ENCODE measurements at regions not wholly inside any gene's neighbourhood (a gene's known extent, or its start where the extent isn't known, plus 50 kb on each side); places are given as distances from the start of the nearest gene placed in this dataset.
"Not testable (repeated sequence)": the region's sequence is repeated elsewhere in the genome, so short reads cannot be mapped to it uniquely, and the experiment has no call there.

DNA sequence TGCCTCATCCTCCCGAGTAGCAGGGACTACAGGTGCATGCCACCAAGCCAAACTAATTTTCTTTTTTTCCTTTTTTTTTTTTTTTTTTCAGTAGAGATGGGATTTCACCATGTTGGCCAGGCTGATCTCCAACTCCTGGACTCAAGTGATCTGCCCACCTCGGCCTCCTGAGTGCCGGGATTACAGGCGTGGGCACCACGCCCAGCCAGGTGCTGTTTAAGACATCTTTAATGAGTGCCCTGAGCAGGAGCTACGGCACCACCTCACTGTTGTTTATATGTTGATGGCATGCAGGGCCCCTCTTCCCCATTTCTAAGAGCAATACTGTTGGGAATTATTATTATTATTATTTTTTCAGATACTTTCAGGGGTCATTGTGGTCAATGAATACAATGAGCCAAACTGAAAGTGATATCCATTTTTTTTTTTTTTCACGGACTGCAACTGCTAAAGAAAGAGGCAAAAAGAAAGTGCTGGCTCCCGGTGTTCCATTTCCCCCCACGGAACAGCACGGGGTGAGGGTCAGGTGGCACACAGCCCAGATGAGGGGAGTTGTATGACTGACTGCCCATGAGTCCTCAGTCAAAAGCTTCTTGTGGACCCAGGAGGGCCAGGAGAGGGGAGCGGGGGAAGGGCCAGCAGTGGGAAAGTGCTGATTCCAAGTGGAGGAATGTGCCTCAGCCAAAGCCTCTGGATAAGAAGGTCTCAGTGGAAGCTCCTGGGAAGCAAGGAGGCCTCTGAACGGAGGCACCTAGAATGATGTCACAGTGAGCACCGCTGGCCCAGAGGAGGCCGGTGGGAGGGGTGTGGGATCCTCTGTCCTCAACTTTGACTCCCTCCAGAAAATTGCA lies 101.8 kb upstream of the HPF1 start:
- no peak for TF ChIP-seq POLR2A (IDR thresholded peaks at IDR 0.05; ENCODE audit: low read depth, low read length)
- no peak for FAIRE-seq

DNA sequence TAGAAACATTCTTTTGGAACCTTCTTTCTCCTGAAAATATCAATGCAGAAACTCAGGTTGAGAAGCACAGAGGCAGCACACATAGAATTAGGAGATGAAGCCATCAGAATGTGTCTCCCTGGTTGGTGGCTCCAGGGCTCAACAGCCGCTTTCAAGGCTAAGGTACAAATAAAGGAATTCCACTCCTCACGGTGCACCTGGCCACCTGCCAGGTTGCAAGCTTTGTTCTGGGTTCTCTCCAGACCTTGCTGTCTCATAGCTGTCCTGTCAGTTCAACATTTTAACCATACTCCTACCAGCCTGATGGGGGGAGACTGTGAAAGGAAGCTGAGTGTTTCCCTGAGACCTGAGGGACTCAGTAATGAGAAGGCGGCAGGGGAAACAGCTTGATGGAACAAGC lies 96.3 kb upstream of the HPF1 start:
- DNase-seq (ENCODE audit: insufficient read length, low spot score) (no peak), FAIRE-seq (no peak)
- TF ChIP-seq POLR2A (IDR thresholded peaks at IDR 0.05; ENCODE audit: low read depth, low read length) = no peak

More for the DNA sequence above, 101.8 kb upstream of the HPF1 start:
- no peak for DNase-seq (ENCODE audit: insufficient read length, low spot score)

DNA sequence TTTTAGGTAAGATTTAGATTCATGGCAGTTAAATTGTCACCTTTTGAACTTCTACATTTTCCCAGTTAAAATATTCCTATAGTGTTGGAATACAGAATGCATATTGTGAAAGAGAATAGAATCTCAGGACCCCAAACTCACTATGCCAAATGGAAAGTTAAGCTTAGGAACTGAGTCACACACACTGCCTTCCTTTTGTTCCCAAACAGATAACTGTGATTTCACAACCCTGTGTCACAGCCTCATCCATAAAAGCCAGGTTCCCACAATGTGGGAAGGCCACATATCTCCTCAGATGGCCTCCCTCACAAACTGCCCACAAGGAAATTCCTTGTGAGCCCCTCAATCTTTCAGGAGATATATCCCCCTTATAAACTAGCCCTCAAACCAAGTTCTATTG lies 94.7 kb upstream of the HPF1 start:
- no peak for TF ChIP-seq POLR2A (IDR thresholded peaks at IDR 0.05; ENCODE audit: low read depth, low read length)
- DNase-seq (ENCODE audit: insufficient read length, low spot score) = no peak
- no peak for FAIRE-seq

DNA sequence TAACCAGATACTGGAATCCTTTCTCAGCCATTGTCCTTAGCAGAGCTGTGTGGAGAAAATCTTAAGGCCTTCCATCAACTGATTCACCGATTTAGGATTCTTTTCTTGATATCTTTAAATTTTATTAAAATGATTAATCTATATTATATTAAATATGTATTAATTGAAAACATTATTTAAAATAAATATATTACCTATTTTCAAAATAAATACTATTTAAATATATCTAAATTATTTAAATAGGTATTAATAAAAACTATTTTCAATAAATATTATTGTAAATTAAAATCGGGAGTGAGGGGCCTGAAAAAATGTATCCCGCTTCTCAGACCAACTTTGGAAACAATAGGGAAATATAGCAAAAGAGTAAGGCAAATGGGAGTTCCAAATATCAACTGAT lies 94.0 kb upstream of the HPF1 start:
- no peak for TF ChIP-seq POLR2A (IDR thresholded peaks at IDR 0.05; ENCODE audit: low read depth, low read length)
- no peak for FAIRE-seq
- DNase-seq (ENCODE audit: insufficient read length, low spot score) = no peak

DNA sequence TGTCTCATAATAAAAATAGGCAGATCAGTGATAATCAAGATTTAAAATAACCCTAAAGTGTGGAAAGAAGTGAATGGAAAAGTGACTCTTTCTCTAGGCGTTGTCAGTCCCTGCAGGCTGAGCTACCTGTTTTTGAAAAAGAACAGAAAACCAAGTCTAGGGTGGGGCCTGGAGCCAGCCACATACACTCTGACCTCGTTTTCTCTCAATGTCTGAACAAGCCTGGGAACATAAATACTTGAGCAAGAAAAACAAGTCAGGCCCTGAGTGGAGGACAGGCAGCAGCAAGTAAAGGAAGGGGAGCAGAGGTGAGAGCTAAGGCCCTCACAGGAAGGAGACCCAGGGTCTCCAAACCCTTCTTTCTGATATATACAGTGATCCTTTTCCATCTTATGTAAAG lies 91.7 kb upstream of the HPF1 start:
- FAIRE-seq = no peak
- TF ChIP-seq POLR2A (IDR thresholded peaks at IDR 0.05; ENCODE audit: low read depth, low read length) = no peak
- no peak for DNase-seq (ENCODE audit: insufficient read length, low spot score)

DNA sequence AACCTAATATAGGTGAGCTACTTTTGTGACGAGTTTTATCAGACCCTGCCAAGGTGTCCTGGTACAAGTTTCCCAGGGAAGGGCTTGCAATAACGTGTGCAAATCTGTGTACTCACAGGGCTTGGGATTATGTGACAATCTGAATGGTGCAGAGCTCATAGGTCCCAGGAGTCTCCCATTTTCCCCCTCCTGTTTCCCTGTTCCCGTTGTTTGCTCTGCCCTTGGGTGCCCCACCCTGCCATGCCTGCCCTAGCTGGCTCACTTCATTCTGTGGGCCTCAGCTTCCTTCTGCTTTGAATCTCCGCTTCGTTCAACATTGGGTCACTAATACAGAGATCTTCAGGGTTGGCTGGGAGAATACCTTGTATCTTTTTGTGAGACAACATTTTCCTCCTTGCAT lies 90.3 kb upstream of the HPF1 start:
- FAIRE-seq (no peak), DNase-seq (ENCODE audit: insufficient read length, low spot score) (no peak)
- no peak for TF ChIP-seq POLR2A (IDR thresholded peaks at IDR 0.05; ENCODE audit: low read depth, low read length)

DNA sequence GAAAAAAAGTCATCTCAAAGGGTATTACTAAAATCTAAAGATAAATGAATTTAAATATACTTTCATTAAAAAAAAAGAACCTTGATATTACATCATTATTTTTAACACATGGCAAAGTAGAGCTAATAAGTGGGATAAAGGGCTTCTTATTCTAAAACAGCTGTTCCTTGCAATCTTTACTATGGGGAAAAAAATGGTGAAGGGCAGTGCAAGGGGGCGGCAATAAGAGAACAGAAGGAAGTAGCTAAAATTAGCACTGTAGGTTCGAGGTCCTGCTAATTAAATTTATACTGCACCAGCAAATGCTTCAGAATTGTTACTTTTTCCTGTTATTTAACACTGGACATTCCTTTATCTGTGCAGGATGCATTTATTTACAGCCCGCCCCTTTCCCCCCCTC lies 89.4 kb upstream of the HPF1 start:
- DNase-seq (ENCODE audit: insufficient read length, low spot score) (no peak), FAIRE-seq (no peak)
- TF ChIP-seq POLR2A (IDR thresholded peaks at IDR 0.05; ENCODE audit: low read depth, low read length) = no peak

DNA sequence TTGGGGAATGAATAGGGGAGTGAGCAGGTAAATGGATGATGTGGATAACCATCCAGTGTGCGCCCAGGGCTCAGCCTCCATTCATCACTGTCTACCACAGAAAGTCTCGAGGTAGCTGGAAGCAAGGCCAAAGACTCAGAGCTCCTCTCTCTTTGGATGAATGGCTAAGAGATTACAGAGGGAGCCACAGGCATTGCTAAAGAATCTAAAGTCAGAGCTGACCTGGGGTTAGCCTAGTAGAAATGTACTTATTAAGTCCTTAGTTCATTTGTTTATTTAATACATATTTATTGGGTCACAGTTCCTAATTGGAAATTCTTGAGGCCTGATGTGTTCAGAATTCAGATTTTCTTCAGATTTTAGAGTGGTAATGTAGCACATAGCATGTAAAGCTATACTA lies 88.7 kb upstream of the HPF1 start:
- no peak for FAIRE-seq
- no peak for DNase-seq (ENCODE audit: insufficient read length, low spot score)
- TF ChIP-seq POLR2A (IDR thresholded peaks at IDR 0.05; ENCODE audit: low read depth, low read length) = no peak

DNA sequence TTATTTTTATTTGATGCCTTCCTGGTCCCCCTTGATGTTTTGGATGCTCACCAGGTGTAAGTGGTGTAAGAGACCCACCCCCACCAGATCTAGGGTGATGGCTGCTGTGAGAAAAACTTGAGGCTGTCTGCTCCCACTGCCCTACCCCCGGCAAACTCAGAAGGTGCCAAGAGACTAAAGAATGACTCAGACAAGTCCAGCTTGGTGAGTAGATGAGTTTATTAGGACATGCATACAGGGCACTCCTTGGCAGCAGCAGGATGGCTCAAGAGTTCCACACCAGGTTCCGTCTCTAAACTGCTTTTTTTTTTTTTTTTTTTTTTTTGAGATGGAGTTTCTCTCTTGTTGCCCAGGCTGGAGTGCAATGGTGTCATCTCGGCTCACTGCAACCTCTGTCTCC lies 84.0 kb upstream of the HPF1 start:
- FAIRE-seq = no peak
- no peak for DNase-seq (ENCODE audit: insufficient read length, low spot score)
- no peak for TF ChIP-seq POLR2A (IDR thresholded peaks at IDR 0.05; ENCODE audit: low read depth, low read length)

DNA sequence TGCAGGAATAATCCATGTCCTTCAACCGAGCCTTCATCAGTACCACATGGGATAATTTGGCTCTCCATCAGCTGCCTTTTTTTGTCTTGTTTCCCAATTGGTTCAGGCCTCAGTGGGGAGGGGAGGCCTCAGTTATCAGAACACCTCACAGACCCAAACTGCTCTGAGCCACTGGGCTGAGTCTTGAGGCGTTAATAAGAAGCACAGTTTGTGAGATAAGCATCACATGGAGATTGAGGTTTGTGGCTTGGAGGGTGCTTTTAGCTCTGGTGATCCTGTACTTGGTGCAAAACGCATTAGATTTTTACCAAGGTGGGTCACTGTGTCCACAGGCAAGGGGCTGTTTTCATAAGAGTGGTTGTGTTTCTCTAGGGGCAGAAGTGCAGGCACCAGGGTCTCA lies 82.8 kb upstream of the HPF1 start:
- no peak for DNase-seq (ENCODE audit: insufficient read length, low spot score)
- FAIRE-seq = no peak
- no peak for TF ChIP-seq POLR2A (IDR thresholded peaks at IDR 0.05; ENCODE audit: low read depth, low read length)

DNA sequence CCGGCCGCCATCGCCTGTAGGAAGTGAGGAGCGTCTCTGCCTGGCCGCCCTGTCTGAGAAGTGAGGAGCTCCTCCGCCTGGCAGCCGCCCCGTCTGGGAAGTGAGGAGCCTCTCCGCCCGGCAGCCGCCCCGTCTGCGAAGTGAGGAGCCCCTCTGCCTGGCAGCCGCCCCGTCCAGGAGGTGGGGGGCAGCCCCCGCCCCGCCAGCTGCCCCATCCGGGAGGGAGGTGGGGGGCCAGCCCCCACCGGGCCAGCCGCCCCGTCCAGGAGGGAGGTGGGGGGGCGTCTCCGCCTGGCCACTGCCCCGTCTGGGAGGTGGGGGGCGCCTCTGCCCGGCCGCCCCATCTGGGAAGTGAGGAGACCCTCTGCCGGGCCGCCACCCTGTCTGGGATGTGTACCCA lies 70.6 kb upstream of the HPF1 start:
- not testable (repeated sequence) for FAIRE-seq

DNA sequence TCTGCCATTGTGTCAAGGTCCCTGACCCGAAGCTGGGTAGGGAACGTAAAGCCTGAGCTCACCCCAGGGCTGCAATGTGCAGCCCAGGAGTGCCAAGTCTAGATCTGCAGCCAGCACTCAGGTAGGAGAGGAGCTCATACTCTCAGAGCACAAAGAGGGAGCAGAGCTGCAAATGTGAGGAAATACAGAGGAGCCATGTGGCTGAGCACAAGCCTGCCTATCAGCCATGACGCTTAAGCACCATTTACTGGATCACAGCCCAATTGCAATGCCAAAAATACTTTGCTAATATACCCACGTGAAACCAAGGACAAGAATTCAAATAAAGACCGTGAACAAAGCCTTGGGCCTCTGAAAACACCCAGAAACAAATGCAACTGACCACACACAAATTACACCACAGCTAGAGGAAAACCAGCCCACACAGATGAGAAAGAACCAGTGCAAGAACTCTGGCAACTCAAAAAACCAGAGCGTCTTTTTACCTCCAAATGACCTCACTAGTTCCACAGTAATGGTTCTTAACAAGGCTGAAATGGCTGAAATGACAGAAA lies 69.0 kb upstream of the HPF1 start:
- DNase-seq (ENCODE audit: insufficient read length, low spot score) = no peak
- no peak for FAIRE-seq
- no peak for TF ChIP-seq POLR2A (IDR thresholded peaks at IDR 0.05; ENCODE audit: low read depth, low read length)

More for the DNA sequence above, 70.6 kb upstream of the HPF1 start:
- not testable (repeated sequence) for DNase-seq (ENCODE audit: insufficient read length, low spot score)

DNA sequence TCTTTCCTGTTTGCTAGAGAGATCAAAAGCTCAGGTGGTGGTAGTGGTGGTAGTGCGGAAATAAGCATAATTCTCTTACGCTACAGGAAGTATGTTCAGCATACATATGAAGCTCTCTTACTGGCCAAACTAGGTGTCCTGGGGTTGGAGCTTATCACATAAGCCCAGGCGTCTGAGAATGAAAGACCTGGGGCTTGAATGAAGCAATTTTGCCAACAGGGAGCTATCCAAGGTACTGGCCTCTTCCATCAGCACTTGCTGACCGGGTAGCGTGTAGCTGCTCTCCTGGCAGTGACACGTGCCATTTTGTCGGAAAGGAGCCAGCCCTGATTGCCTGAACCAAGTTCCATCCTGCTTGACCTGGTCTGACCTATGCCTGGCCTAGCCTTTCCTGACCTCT lies 65.9 kb upstream of the HPF1 start:
- DNase-seq (ENCODE audit: insufficient read length, low spot score) (peak; percentile 14), FAIRE-seq (no peak)
- no peak for TF ChIP-seq POLR2A (IDR thresholded peaks at IDR 0.05; ENCODE audit: low read depth, low read length)

DNA sequence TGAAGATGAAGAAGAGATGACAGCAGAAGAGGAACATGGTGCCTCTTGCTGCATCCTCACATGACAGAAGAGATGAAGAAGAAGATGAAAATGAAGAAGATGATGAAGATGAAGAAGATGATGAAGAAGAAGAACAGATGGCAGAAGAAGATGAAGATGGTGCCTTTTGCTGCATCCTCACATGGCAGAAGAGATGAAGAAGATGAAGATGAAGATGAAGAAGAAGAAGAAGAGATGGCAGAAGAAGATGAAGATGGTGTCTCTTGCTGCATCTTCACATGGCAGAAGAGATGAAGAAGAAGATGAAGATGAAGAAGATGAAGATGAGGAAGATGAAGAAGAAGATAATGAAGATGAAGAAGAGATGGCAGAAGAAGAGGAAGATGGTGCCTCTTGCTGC lies 63.7 kb upstream of the HPF1 start:
- no peak for FAIRE-seq
- no peak for DNase-seq (ENCODE audit: insufficient read length, low spot score)

DNA sequence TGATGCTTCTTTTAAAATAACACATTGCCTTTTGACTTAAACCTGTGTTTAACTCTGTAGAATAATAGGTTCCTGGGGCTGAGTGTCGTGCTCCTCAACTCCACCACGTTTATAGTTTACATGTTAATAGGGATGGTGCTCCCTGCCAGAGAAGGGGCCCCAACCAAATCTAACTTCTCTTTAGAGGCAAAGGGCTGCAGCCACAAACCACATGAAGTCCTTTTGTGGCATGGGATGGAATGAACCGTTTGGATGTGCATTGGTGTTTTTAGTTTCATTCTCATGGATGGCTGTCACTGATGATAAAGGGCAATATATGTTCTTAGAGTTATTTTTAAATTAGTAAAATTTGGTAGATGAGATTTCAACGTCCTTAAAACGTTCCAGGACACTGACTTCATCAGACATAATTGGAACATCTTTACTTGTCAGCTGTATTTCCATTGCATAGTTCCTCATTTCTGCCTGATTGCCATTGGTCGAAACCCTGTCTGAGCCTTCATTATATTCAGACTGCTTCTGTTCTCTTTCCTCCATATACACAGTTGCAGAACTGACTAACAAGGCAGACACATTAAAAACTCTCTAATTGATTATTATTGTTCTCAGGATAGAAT lies 60.4 kb upstream of the HPF1 start:
- DNase-seq (ENCODE audit: insufficient read length, low spot score) (no peak), FAIRE-seq (no peak)
- no peak for TF ChIP-seq POLR2A (IDR thresholded peaks at IDR 0.05; ENCODE audit: low read depth, low read length)

More for the DNA sequence above, 63.7 kb upstream of the HPF1 start:
- TF ChIP-seq POLR2A (IDR thresholded peaks at IDR 0.05; ENCODE audit: low read depth, low read length) = no peak

Data from H54 (cell line).